ENCODE measurements at regions not wholly inside any gene's neighbourhood (a gene's known extent, or its start where the extent isn't known, plus 50 kb on each side); places are given as distances from the start of the nearest gene placed in this dataset.
"Not testable (repeated sequence)": the region's sequence is repeated elsewhere in the genome, so short reads cannot be mapped to it uniquely, and the experiment has no call there.

GRCh38 chr11:37948258-37948657, 1350.2 kb upstream of the RAG2 start:
- no peak for DNase-seq (ENCODE audit: low read depth in 1 of 2, low spot score in 1 of 2)

- no peak for DNase-seq (ENCODE audit: low read depth in 1 of 2, low spot score in 1 of 2)
Observed at GRCh38 chr11:37947821-37948220, 1349.8 kb upstream of the RAG2 start.

- no peak for DNase-seq (ENCODE audit: low read depth in 1 of 2, low spot score in 1 of 2)
Observed at GRCh38 chr11:37946155-37946766, 1348.2 kb upstream of the RAG2 start.

- no peak for DNase-seq (ENCODE audit: low read depth in 1 of 2, low spot score in 1 of 2)
Observed at GRCh38 chr11:37942081-37942480, 1344.0 kb upstream of the RAG2 start.

- DNase-seq (ENCODE audit: low read depth in 1 of 2, low spot score in 1 of 2): no peak
Observed at GRCh38 chr11:37929100-37929653, 1331.1 kb upstream of the RAG2 start.

- DNase-seq (ENCODE audit: low read depth in 1 of 2, low spot score in 1 of 2): no peak
Observed at GRCh38 chr11:37926772-37927171, 1328.7 kb upstream of the RAG2 start.

- no peak for DNase-seq (ENCODE audit: low read depth in 1 of 2, low spot score in 1 of 2)
Observed at GRCh38 chr11:37916331-37916730, 1318.3 kb upstream of the RAG2 start.

GRCh38 chr11:37914859-37915258, 1316.8 kb upstream of the RAG2 start:
- no peak for DNase-seq (ENCODE audit: low read depth in 1 of 2, low spot score in 1 of 2)

- DNase-seq (ENCODE audit: low read depth in 1 of 2, low spot score in 1 of 2): no peak
Observed at GRCh38 chr11:37908219-37908548, 1310.1 kb upstream of the RAG2 start.

GRCh38 chr11:37907436-37908218, 1309.6 kb upstream of the RAG2 start:
- DNase-seq (ENCODE audit: low read depth in 1 of 2, low spot score in 1 of 2): no peak

GRCh38 chr11:37905707-37906417, 1307.8 kb upstream of the RAG2 start:
- no peak for DNase-seq (ENCODE audit: low read depth in 1 of 2, low spot score in 1 of 2)

- DNase-seq (ENCODE audit: low read depth in 1 of 2, low spot score in 1 of 2): no peak
Observed at GRCh38 chr11:37896016-37896415, 1298.0 kb upstream of the RAG2 start.

GRCh38 chr11:37881741-37882140, 1283.7 kb upstream of the RAG2 start:
- no peak for DNase-seq (ENCODE audit: low read depth in 1 of 2, low spot score in 1 of 2)

- DNase-seq (ENCODE audit: low read depth in 1 of 2, low spot score in 1 of 2): no peak
Observed at GRCh38 chr11:37861671-37862070, 1263.6 kb upstream of the RAG2 start.

- DNase-seq (ENCODE audit: low read depth in 1 of 2, low spot score in 1 of 2): not testable (repeated sequence)
Observed at GRCh38 chr11:37858806-37859537, 1260.9 kb upstream of the RAG2 start.

- no peak for DNase-seq (ENCODE audit: low read depth in 1 of 2, low spot score in 1 of 2)
Observed at GRCh38 chr11:37858398-37858797, 1260.4 kb upstream of the RAG2 start.

GRCh38 chr11:37857726-37858125, 1259.7 kb upstream of the RAG2 start:
- no peak for DNase-seq (ENCODE audit: low read depth in 1 of 2, low spot score in 1 of 2)

GRCh38 chr11:37849706-37850105, 1251.7 kb upstream of the RAG2 start:
- DNase-seq (ENCODE audit: low read depth in 1 of 2, low spot score in 1 of 2): no peak

GRCh38 chr11:37843603-37844002, 1245.6 kb upstream of the RAG2 start:
- DNase-seq (ENCODE audit: low read depth in 1 of 2, low spot score in 1 of 2): no peak

GRCh38 chr11:37841016-37841415, 1243.0 kb upstream of the RAG2 start:
- no peak for DNase-seq (ENCODE audit: low read depth in 1 of 2, low spot score in 1 of 2)

- not testable (repeated sequence) for DNase-seq (ENCODE audit: low read depth in 1 of 2, low spot score in 1 of 2)
Observed at GRCh38 chr11:37840345-37840744, 1242.3 kb upstream of the RAG2 start.
